Activated CD4-positive, alpha-beta T cell treated with anti-CD3 and anti-CD28 coated beads, Interleukin-2, amount 10 ng/mL, durations not matched to agents 7 days and 5 days (primary cell): ENCODE measurements at regions not wholly inside any gene's neighbourhood (a gene's known extent, or its start where the extent isn't known, plus 50 kb on each side); places are given as distances from the start of the nearest gene placed in this dataset.

Experiments
- CTCF ChIA-PET: fragments of 350-600 bp; sonication (Branson Sonifier 250); formaldehyde crosslinking; loops from one replicate; lab custom pipeline; 2021; ENCODE audit warnings: antibody characterized with exemption; lab: Charles Lee
- POLR2A ChIA-PET: fragments of 350-600 bp; sonication (Branson Sonifier 250); formaldehyde crosslinking; loops from one replicate; lab custom pipeline; 2021; ENCODE audit warnings: antibody characterized with exemption; lab: Charles Lee
- DNase-seq: peaks from one replicate; pipeline ENCODE4 v3.0.0-alpha.2; 2020
- H3K27ac Mint-ChIP-seq: one replicate; pipeline ENCODE4 v1.8.0; 2021; ENCODE audit warnings: mild to moderate bottlenecking, moderate library complexity, mixed read lengths
- H3K27me3 Mint-ChIP-seq: one replicate; pipeline ENCODE4 v1.8.0; 2021; ENCODE audit warnings: mixed read lengths
- H3K36me3 Mint-ChIP-seq: one replicate; pipeline ENCODE4 v1.8.0; 2021; ENCODE audit warnings: low read depth, mixed read lengths
- H3K4me1 Mint-ChIP-seq: one replicate; pipeline ENCODE4 v1.8.0; 2021; ENCODE audit warnings: mixed read lengths
- H3K4me3 Mint-ChIP-seq: one replicate; pipeline ENCODE4 v1.8.0; 2021; ENCODE audit warnings: mild to moderate bottlenecking, moderate library complexity, mixed read lengths
- H3K9me3 Mint-ChIP-seq: one replicate; pipeline ENCODE4 v1.8.0; 2021; ENCODE audit warnings: mixed read lengths

- H3K4me1 Mint-ChIP-seq = no peaks in the 10 kb centered on the region
These were observed 665.0 kb upstream of the RGMB start for GRCh38 chr5:98108497-98108896.

GRCh38 chr5:98109561-98110006, 663.9 kb upstream of the RGMB start:
- no peaks in the 10 kb centered on the region for H3K4me1 Mint-ChIP-seq

More at GRCh38 chr5:98108497-98108896, 665.0 kb upstream of the RGMB start:
- DNase-seq = no peak
- ChIA-PET CTCF (no interaction called here), POLR2A (no interaction called here)
- Mint-ChIP-seq H3K27me3 (no peaks in the 10 kb centered on the region), H3K4me3 (no peak overlapping the region), H3K9me3 (no peaks in the 10 kb centered on the region), H3K36me3 (no peaks in the 10 kb centered on the region), H3K27ac (no peak overlapping the region)

GRCh38 chr5:98110282-98110691, 663.2 kb upstream of the RGMB start:
- CTCF ChIA-PET = interaction anchor here (0.5 to 0.6 kb wide), 2 partner anchors 239 to 1538 kb away, joined by 3 to 4 read pairs; no protein-coding TSS in a partner anchor
- no peaks in the 10 kb centered on the region for H3K4me1 Mint-ChIP-seq
- no peak for DNase-seq

More at GRCh38 chr5:98109561-98110006, 663.9 kb upstream of the RGMB start:
- DNase-seq = no peak
- Mint-ChIP-seq H3K36me3 (no peaks in the 10 kb centered on the region), H3K27me3 (no peaks in the 10 kb centered on the region), H3K9me3 (no peaks in the 10 kb centered on the region), H3K27ac (no peak overlapping the region), H3K4me3 (no peak overlapping the region)
- CTCF ChIA-PET = no interaction called here
- POLR2A ChIA-PET = no interaction called here

GRCh38 chr5:98110791-98111190, 662.7 kb upstream of the RGMB start:
- Mint-ChIP-seq H3K27me3 (no peaks in the 10 kb centered on the region), H3K36me3 (no peaks in the 10 kb centered on the region), H3K4me1 (no peaks in the 10 kb centered on the region), H3K9me3 (no peaks in the 10 kb centered on the region), H3K27ac (no peak overlapping the region), H3K4me3 (no peak overlapping the region)
- no peak for DNase-seq
- ChIA-PET POLR2A (no interaction called here), CTCF (interaction anchor here (0.5 to 0.6 kb wide), 3 partner anchors 35 to 1537 kb away, joined by 3 to 4 read pairs (median 3); no protein-coding TSS in a partner anchor)

More at GRCh38 chr5:98110282-98110691, 663.2 kb upstream of the RGMB start:
- POLR2A ChIA-PET = no interaction called here
- Mint-ChIP-seq H3K9me3 (no peaks in the 10 kb centered on the region), H3K36me3 (no peaks in the 10 kb centered on the region), H3K4me3 (no peak overlapping the region), H3K27ac (no peak overlapping the region), H3K27me3 (no peaks in the 10 kb centered on the region)

- no peak for DNase-seq
- H3K9me3 Mint-ChIP-seq = no peaks in the 10 kb centered on the region
- no peaks in the 10 kb centered on the region for H3K27me3 Mint-ChIP-seq
- no peak overlapping the region for H3K4me3 Mint-ChIP-seq
- ChIA-PET CTCF (no interaction called here), POLR2A (no interaction called here)
- no peak overlapping the region for H3K27ac Mint-ChIP-seq
- no peaks in the 10 kb centered on the region for H3K36me3 Mint-ChIP-seq
- H3K4me1 Mint-ChIP-seq = no peaks in the 10 kb centered on the region
These were observed 661.8 kb upstream of the RGMB start for GRCh38 chr5:98111686-98112085.

- ChIA-PET CTCF (no interaction called here), POLR2A (no interaction called here)
- no peak overlapping the region for H3K4me3 Mint-ChIP-seq
- H3K9me3 Mint-ChIP-seq = peaks cover 2% of the 10 kb centered on the region
- no peaks in the 10 kb centered on the region for H3K4me1 Mint-ChIP-seq
- no peak overlapping the region for H3K27ac Mint-ChIP-seq
- H3K27me3 Mint-ChIP-seq = no peaks in the 10 kb centered on the region
- DNase-seq = no peak
- H3K36me3 Mint-ChIP-seq = no peaks in the 10 kb centered on the region
These were observed 652.2 kb upstream of the RGMB start for GRCh38 chr5:98121036-98121936.

GRCh38 chr5:98128271-98128670, 645.2 kb upstream of the RGMB start:
- no peak overlapping the region for H3K4me3 Mint-ChIP-seq
- H3K27ac Mint-ChIP-seq = no peak overlapping the region
- no peaks in the 10 kb centered on the region for H3K4me1 Mint-ChIP-seq
- no peak for DNase-seq
- POLR2A ChIA-PET = no interaction called here
- H3K36me3 Mint-ChIP-seq = no peaks in the 10 kb centered on the region
- H3K9me3 Mint-ChIP-seq = no peaks in the 10 kb centered on the region
- CTCF ChIA-PET = no interaction called here
- no peaks in the 10 kb centered on the region for H3K27me3 Mint-ChIP-seq

- Mint-ChIP-seq H3K4me3 (no peak overlapping the region), H3K27me3 (no peaks in the 10 kb centered on the region), H3K9me3 (no peaks in the 10 kb centered on the region), H3K36me3 (no peaks in the 10 kb centered on the region), H3K4me1 (no peaks in the 10 kb centered on the region), H3K27ac (no peak overlapping the region)
- no peak for DNase-seq
- CTCF ChIA-PET = interaction anchor here (0.6 kb wide), 1 partner anchor 1320 kb away, joined by 3 read pairs; no protein-coding TSS in a partner anchor
- POLR2A ChIA-PET = no interaction called here
These were observed 644.6 kb upstream of the RGMB start for GRCh38 chr5:98128846-98129245.

GRCh38 chr5:98130261-98131035, 643.0 kb upstream of the RGMB start:
- Mint-ChIP-seq H3K4me1 (no peaks in the 10 kb centered on the region), H3K9me3 (no peaks in the 10 kb centered on the region), H3K36me3 (no peaks in the 10 kb centered on the region), H3K27me3 (no peaks in the 10 kb centered on the region), H3K27ac (no peak overlapping the region), H3K4me3 (no peak overlapping the region)
- ChIA-PET CTCF (no interaction called here), POLR2A (no interaction called here)
- no peak for DNase-seq

GRCh38 chr5:98144116-98144515, 629.3 kb upstream of the RGMB start:
- no peak for DNase-seq
- Mint-ChIP-seq H3K27me3 (no peaks in the 10 kb centered on the region), H3K4me1 (no peaks in the 10 kb centered on the region), H3K36me3 (no peaks in the 10 kb centered on the region), H3K4me3 (no peak overlapping the region), H3K9me3 (no peaks in the 10 kb centered on the region), H3K27ac (no peak overlapping the region)
- CTCF ChIA-PET = no interaction called here
- POLR2A ChIA-PET = no interaction called here

- no peak overlapping the region for H3K4me3 Mint-ChIP-seq
- no peaks in the 10 kb centered on the region for H3K9me3 Mint-ChIP-seq
- DNase-seq = no peak
- CTCF ChIA-PET = no interaction called here
- H3K27ac Mint-ChIP-seq = no peak overlapping the region
- H3K36me3 Mint-ChIP-seq = no peaks in the 10 kb centered on the region
- H3K27me3 Mint-ChIP-seq = no peaks in the 10 kb centered on the region
- POLR2A ChIA-PET = no interaction called here
- no peaks in the 10 kb centered on the region for H3K4me1 Mint-ChIP-seq
These were observed 628.8 kb upstream of the RGMB start for GRCh38 chr5:98144710-98145109.

- ChIA-PET CTCF (no interaction called here), POLR2A (no interaction called here)
- Mint-ChIP-seq H3K9me3 (no peaks in the 10 kb centered on the region), H3K4me1 (no peaks in the 10 kb centered on the region), H3K36me3 (no peaks in the 10 kb centered on the region), H3K27ac (no peak overlapping the region), H3K4me3 (no peak overlapping the region), H3K27me3 (no peaks in the 10 kb centered on the region)
- DNase-seq = no peak
These were observed 616.1 kb upstream of the RGMB start for GRCh38 chr5:98157368-98157767.

GRCh38 chr5:98158440-98158839, 615.0 kb upstream of the RGMB start:
- Mint-ChIP-seq H3K4me1 (no peaks in the 10 kb centered on the region), H3K27me3 (no peaks in the 10 kb centered on the region), H3K4me3 (no peak overlapping the region), H3K36me3 (no peaks in the 10 kb centered on the region), H3K27ac (no peak overlapping the region), H3K9me3 (no peaks in the 10 kb centered on the region)
- ChIA-PET CTCF (no interaction called here), POLR2A (no interaction called here)
- no peak for DNase-seq
